GM18867 (cell line): ENCODE measurements at regions not wholly inside any gene's neighbourhood (a gene's known extent, or its start where the extent isn't known, plus 50 kb on each side); places are given as distances from the start of the nearest gene placed in this dataset.

Experiments
- ATAC-seq: cut with Tn5 transposase; IDR thresholded peaks from one replicate; pipeline ENCODE4 v1.9.1; 2021; ENCODE audit warnings: mild to moderate bottlenecking, moderate library complexity; ENCODE audit not compliant: unreplicated experiment

DNA sequence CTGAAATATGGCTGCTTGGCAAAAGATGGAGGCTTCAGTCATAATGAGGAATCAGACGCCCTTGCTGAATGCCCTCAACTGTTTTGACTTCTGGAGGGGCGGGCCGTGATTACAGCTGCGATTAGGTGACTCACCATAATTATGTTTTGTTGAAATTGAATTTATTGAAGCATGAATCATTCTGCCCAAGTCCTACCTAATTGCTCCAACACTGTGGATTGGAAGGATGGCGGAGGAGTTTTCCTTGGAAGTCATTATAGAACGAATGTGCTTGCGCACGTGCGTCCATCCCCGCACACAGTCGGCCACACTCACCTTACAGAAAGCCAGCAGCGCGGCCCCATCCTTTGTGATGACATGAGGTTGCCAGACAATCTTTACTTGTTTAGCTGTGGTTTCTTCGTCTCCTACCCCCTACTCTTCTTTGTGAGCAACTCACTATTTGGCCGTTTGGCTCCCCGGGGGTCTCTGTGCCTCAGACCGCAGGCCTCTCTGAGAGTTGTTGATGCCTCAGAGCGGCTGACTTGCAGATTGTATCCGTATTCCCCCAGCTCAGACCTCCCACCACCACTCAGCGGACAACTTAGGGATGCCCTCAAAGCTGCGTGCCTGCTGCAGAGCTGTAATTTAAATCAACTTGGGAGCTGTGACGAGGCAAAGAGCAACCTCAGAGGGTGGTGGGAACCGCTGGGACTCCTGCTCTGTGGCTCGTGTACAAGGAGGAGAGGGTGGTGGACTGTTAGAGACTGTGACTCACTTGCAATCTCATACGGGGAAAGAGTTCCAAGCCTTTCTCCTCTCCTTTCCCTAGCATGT, 513.4 kb downstream of the TNS1 start:
- no peak for ATAC-seq

DNA sequence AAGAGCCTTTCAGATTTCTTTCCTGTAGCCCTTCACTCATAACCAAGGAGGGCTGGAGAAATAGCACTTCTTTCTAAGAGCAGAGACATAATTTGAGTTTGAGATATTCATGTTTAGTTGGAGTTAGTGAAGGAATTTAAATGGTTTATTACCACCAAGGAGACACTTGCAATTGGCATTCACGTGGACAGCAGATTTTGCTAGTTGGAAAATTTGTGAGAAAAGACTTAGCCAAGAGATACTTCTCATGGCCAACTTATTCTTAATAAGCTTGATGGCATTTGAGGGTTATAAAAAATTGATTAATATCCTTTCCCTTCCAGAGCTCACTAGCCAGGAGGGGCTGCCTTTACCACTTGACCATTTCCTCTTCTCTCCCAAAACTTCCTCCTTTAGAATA, 518.7 kb downstream of the TNS1 start:
- ATAC-seq = no peak

DNA sequence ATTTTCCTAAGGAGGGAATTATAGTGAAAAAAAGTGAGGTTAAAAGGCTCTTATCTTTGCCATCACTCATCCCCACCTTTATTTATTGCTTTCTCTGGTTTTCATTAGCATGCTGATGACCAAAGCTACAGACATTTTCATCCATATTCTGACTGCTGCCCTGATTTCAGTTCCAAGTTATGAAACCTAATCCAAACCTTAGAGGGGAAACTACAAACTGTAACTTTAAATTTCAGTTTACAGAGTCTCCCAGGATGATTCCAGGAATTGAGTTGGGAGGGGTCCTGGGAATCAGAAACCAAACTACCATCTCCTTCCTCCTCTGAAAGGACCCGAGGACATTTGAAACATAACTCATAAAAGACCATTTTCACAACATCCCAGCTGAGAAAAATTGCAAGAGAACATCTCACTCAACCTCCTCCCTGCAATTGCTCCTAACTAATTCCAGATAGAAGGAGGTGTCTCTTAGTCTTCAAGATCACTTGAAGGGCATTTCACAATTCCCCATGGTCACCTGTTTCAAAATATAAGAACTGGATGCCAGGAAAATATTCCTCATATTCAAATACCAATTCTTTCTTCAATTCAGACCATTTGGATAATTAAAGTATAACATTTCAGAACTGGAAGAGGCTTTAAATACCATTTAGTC, 520.6 kb downstream of the TNS1 start:
- ATAC-seq = no peak

DNA sequence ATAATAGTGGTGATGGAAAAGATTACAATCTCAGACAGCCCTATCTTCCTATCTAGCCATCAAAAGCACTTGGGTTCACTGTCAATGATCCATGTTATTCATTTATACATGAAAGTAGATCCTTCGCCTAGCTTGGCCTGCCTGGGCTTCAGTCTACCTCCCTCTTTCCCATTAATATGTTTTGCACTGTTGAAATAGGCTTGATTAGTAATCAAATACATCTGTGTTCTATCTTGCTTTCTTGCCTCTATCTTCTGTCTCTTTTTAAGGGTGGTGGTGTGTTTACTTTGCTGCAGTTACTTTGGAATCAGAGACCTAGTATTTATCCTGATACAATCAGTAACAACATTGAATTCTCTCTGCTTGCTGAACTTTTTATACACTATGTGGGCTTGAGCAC, 521.2 kb downstream of the TNS1 start:
- no peak for ATAC-seq

DNA sequence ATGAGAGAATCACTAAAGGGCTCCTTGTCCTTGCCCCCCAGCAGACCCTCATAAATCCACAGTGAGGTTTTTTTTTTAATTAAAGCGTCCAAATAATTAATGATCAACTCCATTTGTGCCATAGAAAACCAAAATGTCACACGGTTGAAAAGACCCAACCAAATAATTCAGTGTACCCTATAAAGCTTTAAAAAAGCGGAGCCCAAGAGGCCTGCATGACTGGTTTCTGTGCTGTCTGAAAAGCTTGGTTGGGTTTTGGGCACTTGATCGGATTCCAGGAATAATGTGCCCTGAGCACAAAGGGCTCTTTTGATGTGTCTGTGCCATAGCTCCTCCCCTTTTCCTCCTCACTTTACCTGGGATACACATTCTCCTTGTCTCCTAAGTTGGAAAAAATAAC, 523.2 kb downstream of the TNS1 start:
- no peak for ATAC-seq

DNA sequence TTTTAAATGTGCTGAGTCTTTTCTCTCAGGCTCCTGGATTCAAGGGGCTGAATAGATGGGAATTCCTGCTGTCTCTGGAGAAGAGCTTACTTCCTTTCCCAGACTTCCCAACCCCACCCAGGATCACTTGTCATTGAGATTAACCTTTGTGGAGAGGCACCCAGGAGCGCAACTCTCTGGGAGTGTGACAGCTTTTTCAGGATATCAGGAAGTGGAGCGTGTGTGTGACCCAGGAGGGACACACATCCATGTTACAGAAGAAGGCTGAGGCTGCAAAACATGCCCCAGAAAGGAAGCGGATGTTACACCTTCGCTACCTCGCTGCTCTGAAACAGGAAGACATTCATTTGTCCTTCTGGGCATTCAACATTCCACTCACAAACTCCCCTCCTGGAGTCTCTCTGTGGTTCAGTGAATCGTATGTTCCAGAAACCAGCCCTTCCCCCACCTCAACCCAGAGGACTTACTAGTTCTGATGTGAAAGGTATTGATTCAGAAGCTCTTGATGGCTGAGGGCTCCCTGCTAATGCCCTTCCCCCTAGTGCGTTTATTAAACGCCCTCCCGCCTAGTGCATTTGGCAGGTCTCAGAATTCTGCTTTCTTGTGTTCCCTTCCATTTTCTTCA, 523.9 kb downstream of the TNS1 start:
- no peak for ATAC-seq

DNA sequence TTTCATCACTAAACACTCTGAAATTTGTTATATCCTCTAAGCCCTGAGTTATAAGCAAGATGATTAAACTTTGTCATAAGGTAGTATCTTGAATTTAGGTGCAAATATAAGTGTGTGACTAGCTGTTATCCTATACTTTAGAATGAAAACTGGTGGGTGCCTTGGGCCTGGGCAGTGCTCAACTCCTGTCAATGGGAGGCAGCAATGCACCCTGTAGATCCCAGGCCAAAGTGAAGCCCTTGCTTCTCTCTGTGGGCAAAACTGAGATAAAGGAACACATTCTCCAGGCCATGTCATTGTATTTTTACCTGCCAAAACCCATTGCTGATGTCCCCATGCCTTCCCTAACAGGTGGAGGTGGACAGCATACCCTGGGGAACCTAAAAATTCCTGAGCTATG, 525.2 kb downstream of the TNS1 start:
- ATAC-seq = no peak

DNA sequence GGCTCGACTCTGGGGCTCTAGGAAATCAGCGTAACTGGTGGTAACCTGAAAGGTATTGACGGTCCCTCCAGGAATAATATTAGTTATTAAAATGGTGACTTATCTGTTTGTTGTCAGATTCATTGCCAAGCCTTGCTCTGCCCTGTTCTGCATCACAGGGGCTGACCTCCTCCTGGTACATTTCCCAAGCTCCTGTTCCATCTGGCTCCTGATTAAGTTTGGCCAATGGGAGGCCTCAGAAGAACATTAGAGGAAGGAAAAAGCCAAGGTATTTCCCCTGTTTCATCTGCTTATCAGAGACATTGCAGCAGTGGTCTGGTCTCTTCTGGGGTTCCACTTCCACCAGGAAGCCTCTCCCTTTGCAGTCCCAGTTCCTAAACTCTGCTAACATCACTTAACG, 527.0 kb downstream of the TNS1 start:
- ATAC-seq = no peak

DNA sequence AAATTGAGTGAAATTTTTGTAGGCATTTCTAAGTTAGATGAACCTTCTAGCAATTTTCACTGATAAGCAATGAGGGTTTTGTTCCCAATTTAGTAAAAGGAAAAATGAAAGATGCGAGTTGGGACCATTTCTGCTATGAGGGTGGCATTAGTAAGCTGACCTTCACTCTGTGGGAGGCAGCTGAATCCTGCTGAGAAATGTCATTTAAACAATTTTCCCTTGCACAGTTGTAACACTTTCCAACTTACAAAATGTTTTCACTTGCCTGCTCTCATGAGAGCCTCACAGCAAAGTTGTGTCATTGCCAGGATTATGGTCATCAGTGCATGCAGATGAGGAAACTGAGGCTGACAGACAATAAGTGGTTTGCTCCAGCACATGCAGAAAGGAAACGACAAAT, 527.7 kb downstream of the TNS1 start:
- no peak for ATAC-seq

DNA sequence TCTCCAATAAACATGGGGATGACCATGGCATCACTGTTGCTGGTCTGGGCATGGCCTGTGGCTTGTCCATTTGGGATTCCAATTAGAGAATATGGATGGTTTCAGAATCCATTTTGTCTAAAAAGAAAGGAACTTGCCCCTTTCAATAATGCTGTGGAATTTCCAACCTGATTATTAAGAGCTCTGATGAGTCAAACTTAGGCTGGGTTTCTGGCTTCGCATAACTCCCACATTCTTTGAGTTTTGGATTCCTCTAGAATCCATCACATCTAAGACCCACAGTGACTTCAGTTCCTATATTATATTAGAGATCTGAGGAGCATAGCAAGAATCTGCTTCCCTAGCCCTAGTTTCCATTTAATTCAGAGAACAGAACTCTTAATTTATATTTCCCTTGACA, 531.5 kb downstream of the TNS1 start:
- ATAC-seq = no peak

DNA sequence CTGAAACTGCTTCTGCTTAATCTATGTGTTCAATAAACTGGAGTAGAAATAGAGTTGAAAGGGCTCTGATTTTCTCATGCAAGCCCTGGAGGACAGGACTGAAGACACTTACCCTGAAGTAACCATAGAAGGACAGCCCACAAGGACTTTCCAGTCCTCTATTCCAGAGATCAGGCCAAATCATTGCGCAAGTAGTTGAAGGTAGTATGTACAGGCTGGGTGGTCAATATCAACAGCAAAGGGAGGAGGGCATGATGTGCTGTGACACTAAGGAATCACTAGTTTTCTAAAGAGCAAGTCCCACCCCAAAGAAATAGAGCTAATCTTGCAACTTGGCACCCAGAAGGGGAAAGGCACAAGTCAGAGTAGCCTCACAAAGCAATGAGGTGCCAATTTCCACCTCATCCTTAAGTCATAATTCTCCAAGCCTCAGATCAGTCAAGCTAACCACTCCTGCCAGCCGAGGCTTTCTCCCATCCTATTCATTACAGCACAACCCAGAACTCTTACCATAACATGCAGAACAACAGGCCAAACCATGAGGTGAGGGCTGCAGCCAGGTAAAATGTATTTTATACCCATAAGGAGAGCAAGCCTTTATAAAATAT, 533.5 kb downstream of the TNS1 start:
- no peak for ATAC-seq

DNA sequence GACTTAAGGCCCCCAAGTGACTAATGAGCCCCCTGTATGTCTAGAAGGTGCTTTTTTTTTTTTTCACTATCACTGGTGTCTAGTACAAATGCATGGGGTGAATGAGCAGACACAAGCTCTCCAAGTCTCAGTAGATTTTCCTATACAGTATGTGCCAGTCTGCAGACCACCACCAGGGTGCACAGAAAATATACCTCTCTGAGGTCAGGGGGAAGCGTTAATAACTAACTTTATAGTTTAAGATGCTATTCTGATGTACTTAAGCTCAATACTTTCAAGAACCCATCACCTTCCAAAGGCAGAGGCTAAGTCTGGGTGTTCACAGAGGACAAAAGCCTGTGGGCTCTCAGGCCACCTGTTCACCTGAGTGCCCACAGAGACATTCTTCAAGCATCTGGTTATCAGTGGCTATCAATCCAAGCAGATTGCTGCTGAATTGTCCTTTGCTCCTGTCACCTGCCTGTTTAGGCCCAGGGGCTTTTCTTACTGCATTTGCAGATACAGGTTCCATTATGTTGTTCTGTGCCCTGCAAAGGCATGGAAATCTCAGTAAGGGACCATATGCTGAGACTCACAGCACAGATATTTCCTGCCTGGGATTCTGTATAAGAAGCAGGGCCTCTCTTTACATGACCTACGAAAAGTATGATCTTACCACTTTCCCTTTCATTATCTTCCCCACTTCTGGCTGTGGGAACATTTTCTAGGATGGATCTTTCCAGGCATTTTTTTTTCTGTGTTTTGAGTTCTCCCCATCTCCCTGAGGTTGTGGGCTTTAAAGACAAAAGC, 534.6 kb downstream of the TNS1 start:
- ATAC-seq = no peak

DNA sequence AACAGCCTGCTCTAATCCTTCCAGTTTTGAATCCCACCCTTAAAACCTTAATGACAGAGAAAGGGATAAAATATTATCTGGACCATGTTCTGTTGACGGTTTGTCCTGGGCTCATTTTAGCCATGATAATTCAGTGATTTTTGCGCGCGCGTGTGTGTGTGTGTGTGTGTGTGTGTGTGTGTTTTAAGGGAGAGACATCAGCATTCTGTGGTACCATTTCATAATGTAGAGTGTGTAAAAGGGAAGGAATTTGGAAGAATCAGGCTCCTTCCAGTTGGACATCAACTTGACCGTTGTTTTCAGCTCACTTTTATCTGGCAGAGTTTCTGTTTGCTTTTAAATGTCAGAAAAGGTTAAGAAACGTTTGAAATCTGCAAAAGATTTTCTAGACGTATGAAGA, 535.5 kb downstream of the TNS1 start:
- ATAC-seq = no peak

DNA sequence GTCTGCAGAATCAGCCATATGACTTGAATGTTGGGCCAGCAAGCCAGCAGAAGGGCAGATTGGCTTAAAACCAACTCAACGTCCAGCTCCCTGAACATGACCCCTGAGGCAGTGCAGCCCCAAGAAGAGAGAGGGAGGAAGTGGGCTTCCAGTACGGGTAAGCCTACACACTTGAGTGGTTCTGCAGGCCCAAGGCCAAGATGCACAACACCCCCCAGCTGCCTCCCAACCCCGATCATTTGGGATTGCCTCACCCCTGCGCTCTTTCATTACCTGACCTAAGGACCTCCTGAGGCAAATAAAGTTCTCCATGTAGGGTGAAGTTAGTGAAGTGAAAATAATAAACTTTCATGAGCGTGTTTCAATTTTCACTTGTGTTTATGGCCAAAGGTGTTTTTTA, 536.0 kb downstream of the TNS1 start:
- ATAC-seq = no peak

DNA sequence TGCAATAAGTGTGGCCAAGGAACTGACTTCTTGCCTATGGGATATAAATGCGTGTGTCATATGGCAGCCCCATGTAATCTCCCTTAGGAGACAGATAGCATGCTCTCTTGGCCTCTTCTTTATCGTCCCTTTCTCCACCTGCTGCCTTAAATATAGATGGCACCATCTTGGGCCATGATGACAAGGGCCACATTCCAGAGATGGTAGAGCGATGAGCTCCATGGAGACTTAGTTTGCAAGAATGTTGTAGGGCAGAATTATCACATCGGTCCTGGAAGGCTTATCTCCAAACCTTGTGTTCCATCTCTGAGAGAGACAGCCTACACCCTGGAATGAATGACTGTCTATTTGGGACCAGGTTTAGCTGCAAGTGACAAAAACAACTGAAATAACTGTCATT, 536.7 kb downstream of the TNS1 start:
- no peak for ATAC-seq

DNA sequence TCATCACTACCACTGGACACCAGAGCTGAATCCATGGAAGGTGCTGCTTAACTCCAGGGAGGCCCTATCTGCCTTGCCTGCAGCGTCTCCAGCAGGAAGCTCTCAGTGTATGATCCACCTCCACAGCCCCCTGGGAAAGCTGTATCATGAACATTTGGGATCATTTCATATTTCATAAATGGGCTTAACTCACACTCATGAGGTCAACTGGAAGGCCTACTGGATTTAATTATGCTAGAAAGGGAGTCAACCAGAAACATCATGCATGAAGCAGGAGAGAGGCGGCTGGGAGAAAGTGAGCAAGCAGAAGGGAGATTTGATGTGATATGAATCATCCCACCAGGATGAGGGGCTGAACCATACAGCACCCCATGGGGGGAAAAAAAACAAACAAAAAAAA, 537.7 kb downstream of the TNS1 start:
- ATAC-seq = no peak

DNA sequence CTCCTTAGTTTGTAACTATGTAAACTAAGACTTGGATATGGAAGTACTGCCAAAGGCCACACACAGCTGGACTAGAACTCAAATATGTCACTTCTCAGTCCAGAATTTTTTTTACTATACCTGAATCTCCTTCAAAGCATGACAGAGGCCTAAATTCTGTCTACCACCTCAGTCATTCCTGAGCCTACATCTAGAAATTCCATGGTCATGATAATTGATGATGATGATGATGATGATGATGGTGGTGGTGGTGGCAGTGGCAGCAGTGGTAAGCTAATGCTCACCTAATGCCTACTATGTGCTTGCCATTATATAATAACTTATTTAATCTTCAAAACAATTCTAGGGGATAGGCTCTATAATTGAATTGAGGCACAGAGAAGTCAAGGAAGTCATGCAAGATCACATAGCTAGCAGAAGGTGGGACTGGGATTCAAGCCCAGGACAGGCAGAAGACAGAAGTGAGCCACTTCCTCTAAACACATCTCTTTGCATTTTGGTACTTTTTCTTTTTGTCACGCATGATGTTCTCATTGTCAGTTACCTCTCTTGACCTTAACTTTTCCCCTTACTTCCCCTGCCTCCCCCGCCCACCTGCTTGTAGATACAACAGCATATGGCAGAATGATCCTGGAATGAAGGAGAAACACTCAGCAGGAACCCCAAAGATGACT, 539.3 kb downstream of the TNS1 start:
- ATAC-seq = no peak

DNA sequence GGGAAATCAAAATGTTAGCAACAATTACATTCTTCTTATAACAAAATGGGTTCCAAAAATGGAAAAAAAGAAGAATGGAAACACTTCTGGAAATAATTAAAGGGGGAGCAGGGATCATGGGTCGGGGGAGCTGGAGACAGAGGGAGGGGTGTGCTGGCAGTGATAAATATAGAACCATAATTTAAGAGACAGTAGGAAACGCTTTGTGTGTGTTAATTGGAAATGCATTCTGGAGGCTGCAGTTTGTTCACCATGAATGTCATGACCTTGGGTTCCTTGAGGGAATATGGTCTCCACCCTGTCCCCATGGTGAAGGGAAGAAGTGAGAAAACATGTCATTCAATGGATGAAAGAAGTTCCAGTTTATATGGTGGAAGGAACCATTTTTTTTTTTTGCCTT, 540.7 kb downstream of the TNS1 start:
- no peak for ATAC-seq

DNA sequence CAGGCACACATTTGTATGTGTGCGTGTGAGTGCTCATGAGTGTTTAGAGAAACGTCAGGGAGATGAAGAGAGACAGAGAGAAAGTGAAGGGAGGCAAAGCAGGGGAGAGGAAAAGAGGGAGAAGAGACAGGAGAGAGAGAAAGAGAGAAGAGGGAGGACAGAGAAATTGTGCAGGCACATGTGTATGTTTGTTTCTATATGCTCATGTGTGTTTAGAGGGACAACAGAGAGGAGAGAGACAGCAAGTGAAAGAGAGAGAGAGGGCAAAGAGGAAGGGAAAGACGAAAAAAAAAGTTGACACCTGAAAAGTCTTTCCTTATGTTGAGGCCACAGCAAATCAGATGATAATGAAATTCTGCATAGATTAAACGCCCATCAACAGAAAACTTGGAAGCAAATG, 541.1 kb downstream of the TNS1 start:
- ATAC-seq = no peak

DNA sequence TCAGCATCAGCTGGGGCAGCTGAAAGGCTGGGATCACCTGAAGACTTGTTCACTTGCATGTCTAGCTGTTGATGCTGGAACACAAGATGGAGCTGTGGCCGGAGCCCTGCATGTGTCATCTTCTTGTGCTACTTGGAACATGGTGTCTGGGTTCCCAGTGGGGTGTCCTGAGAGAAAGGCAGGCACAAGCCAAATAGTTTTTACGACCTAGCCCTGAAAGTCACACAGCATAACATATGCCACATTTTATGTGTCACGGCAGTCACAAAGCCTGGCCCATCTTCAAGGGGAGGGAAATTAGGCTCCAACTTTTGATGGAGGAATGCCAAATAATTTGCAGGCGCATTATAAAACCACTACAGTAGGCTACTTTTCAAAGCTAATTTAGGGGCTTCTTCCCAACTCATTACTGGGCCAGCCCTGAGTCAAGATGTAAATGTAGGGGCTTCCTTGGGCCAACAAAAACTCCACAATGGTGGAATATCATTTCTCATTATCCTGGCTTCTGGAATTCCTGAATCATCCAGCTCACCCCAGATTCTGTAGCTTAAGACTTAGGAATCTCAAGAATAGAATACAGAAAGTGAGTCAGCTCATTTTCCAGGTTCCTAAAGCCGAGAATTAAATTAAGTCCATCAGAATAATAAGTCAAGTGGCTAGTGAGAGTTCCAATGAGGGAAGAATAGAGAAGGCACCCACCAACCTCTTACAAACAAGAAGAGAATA, 543.0 kb downstream of the TNS1 start:
- ATAC-seq = no peak
